ENCODE measurements at regions not wholly inside any gene's neighbourhood (a gene's known extent, or its start where the extent isn't known, plus 50 kb on each side); places are given as distances from the start of the nearest gene placed in this dataset.

DNA sequence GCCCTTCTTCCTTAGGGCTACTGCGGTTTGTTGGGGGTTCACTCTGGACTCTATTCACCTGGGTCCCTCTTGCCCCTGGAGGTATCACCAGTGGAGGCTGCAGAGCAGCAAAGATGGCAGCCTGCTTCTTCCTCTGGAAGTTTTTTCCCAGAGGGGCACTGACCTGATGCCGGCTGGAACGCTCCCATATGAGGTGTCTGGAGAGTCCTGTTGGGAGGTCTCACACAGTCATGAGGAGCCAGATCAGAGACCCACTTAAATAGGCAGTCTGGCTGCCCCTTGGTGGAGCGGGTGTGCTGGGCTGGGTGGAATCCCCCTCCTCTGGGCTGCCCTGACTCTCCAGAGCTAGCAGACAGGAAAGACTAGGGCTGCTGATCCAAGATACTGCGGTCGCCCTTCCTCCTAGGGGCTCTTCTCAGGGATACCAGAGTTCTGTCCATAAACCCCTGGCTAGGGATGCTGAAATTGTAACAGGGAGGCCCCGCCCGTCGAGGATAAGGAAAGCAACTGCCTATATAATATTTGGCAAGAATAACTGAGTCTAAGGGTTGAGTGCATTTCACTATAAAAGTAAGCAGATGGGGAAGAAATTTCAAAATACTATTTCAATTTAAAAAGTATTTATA, 140.7 kb downstream of the NOL4 start:
- no CpG with 5 or more reads among the region's 9 CpGs for WGBS (ENCODE audit: insufficient coverage, insufficient read length)
- no peaks in the 10 kb centered on the region for H3K36me3 ChIP-seq (ENCODE audit: control insufficient read depth, insufficient read depth, low read length)
- no peaks in the 10 kb centered on the region for H3K27me3 ChIP-seq (ENCODE audit: control insufficient read depth, insufficient read depth, low read length)
- H3K4me3 ChIP-seq (ENCODE audit: low read length): no peak overlapping the region
- no peak overlapping the region for H3K27ac ChIP-seq (ENCODE audit: low read length)
- H3K9me3 ChIP-seq (ENCODE audit: control insufficient read depth, insufficient read depth, low read length): no peaks in the 10 kb centered on the region
- H3K4me1 ChIP-seq (ENCODE audit: control insufficient read depth, insufficient read depth, low read length): no peaks in the 10 kb centered on the region; the same call in 1 of the 2 replicates
- DNase-seq (ENCODE audit: low read depth, low spot score): no peak

DNA sequence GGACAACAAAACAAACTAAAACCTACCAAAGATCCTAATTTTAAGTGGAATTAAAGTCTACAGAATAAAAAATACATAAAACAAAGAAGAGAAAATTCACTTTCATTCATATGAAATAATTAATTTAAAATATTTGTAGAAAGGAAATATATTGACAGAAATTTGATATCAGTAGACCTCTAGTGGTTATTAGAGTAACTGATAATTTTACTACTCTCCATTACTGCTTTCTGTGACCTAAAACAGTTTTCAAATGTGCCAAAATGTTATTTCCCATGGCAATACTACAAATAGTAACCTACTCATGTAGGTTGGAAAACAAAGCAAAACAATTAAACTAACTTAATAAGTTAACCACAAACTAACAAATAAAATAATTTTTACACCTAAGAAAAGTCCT, 147.1 kb downstream of the NOL4 start:
- H3K4me1 ChIP-seq (ENCODE audit: control insufficient read depth, insufficient read depth, low read length): no peaks in the 10 kb centered on the region
- no peaks in the 10 kb centered on the region for H3K36me3 ChIP-seq (ENCODE audit: control insufficient read depth, insufficient read depth, low read length)
- no peaks in the 10 kb centered on the region for H3K9me3 ChIP-seq (ENCODE audit: control insufficient read depth, insufficient read depth, low read length)
- H3K4me3 ChIP-seq (ENCODE audit: low read length): no peak overlapping the region
- DNase-seq (ENCODE audit: low read depth, low spot score): no peak
- no peaks in the 10 kb centered on the region for H3K27me3 ChIP-seq (ENCODE audit: control insufficient read depth, insufficient read depth, low read length)
- H3K27ac ChIP-seq (ENCODE audit: low read length): no peak overlapping the region

DNA sequence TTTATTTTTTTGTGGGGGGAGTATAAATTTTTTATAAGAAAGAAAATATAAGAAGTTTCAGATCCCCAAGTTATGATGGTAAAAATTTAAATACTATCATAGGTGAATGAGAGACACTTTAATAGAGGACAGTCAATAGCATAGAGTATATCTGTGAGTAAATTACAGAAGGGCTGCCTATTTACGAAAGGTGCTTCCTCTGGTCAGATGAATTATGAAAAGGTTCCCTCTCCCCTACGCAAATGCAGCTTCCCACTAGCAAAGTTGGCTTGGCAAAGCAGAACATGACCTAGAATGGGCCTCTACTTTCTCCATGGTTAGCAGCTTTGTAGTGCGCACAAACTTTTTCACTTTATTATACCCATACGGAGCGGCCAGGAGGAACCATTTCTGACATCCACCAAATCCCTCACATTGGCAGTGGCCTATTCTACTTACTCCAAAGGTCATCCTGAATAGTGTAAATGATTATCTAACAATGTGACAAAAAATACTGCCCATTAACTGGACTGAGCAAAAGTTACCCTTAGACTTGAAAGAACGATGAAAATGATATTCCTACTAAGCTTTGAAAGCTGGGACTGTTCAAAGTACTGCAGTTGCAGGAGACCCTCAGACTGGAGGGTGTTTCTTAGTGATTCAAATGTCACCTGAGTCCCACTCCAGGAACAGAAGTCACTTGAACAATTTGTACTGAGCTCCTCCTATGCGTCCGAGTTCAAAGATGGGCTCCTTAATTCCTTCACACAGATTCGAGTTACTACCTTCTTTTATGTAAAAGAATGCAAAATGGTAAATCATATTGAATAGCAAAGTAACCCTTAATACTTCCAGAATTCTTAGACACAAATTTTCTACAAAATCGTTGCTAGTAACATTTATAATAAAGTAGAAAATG, 148.5 kb downstream of the NOL4 start:
- no peak for DNase-seq (ENCODE audit: low read depth, low spot score)
- no CpG with 5 or more reads among the region's 10 CpGs for WGBS (ENCODE audit: insufficient coverage, insufficient read length)
- Histone ChIP-seq H3K9me3 (ENCODE audit: control insufficient read depth, insufficient read depth, low read length) (no peaks in the 10 kb centered on the region), H3K36me3 (ENCODE audit: control insufficient read depth, insufficient read depth, low read length) (no peaks in the 10 kb centered on the region), H3K4me1 (ENCODE audit: control insufficient read depth, insufficient read depth, low read length) (no peaks in the 10 kb centered on the region), H3K4me3 (ENCODE audit: low read length) (no peak overlapping the region), H3K27me3 (ENCODE audit: control insufficient read depth, insufficient read depth, low read length) (no peaks in the 10 kb centered on the region), H3K27ac (ENCODE audit: low read length) (no peak overlapping the region)

DNA sequence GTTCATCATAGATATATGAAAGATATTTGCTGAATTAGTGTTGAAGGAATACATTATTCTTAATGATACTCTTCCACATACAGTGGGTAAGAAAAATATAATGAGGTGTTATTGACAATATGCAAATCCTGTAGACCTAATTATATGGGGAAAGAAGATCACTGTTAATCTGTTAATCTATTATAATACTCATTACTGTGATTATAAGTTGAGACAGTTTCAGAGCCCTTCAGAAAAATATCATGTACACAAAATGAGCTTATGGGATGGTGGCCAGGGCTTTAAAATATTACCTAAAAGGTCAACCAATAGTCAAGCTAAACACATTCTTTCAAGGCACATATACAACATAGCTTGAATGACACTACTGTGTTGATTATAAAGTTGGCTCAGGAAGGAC, 163.5 kb downstream of the NOL4 start:
- Histone ChIP-seq H3K9me3 (ENCODE audit: control insufficient read depth, insufficient read depth, low read length) (no peaks in the 10 kb centered on the region), H3K36me3 (ENCODE audit: control insufficient read depth, insufficient read depth, low read length) (no peaks in the 10 kb centered on the region), H3K4me1 (ENCODE audit: control insufficient read depth, insufficient read depth, low read length) (no peaks in the 10 kb centered on the region), H3K27me3 (ENCODE audit: control insufficient read depth, insufficient read depth, low read length) (no peaks in the 10 kb centered on the region), H3K4me3 (ENCODE audit: low read length) (no peak overlapping the region), H3K27ac (ENCODE audit: low read length) (no peak overlapping the region)
- DNase-seq (ENCODE audit: low read depth, low spot score): no peak

DNA sequence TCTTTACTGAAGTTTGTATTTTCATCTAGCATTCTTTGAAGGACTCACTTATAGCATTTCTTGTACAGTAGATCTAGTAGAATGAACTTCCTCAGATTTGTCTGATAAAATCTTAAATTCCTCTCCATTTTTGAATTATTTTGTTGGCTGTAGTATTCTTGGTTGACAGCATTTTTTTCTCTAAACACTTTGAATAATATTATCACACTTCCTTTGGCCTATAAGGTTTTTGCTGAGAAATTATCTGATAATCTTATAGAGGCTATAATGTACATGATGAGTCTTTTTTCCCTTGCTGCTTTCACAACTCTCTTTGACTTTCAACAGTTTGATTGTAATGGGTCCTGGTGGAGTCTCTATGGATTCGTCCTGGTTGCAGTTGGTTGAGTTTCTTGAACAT, 169.5 kb downstream of the NOL4 start:
- WGBS (ENCODE audit: insufficient coverage, insufficient read length): no CpG with 5 or more reads among the region's 1 CpG
- H3K4me3 ChIP-seq (ENCODE audit: low read length): no peak overlapping the region

DNA sequence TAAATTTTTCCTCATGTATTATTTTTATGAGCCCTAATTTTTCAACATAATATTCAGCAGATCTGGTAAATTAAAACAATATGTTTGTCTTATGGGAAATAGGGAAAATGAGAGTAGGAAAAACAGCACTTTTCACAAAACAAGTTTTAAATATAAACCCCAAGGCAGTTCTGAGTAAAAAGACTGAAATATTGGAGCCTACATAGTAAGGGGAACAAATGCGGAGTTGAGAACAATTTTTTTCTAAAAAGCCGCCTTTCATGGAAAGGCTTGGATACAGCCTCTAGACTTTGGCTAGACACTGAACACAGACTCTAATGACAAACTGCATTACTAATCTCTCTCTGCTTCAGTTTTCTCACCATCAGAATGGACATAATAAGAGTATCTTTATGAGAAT, 174.1 kb downstream of the NOL4 start:
- H3K4me1 ChIP-seq (ENCODE audit: control insufficient read depth, insufficient read depth, low read length): no peaks in the 10 kb centered on the region; the same call in 1 of the 2 replicates
- H3K4me3 ChIP-seq (ENCODE audit: low read length): no peak overlapping the region
- H3K9me3 ChIP-seq (ENCODE audit: control insufficient read depth, insufficient read depth, low read length): no peaks in the 10 kb centered on the region
- H3K27ac ChIP-seq (ENCODE audit: low read length): no peak overlapping the region
- H3K27me3 ChIP-seq (ENCODE audit: control insufficient read depth, insufficient read depth, low read length): no peaks in the 10 kb centered on the region
- no CpG with 5 or more reads among the region's 2 CpGs for WGBS (ENCODE audit: insufficient coverage, insufficient read length)
- no peaks in the 10 kb centered on the region for H3K36me3 ChIP-seq (ENCODE audit: control insufficient read depth, insufficient read depth, low read length)
- no peak for DNase-seq (ENCODE audit: low read depth, low spot score)

More for the DNA sequence above, 169.5 kb downstream of the NOL4 start:
- no peaks in the 10 kb centered on the region for H3K36me3 ChIP-seq (ENCODE audit: control insufficient read depth, insufficient read depth, low read length)
- no peaks in the 10 kb centered on the region for H3K27me3 ChIP-seq (ENCODE audit: control insufficient read depth, insufficient read depth, low read length)
- H3K9me3 ChIP-seq (ENCODE audit: control insufficient read depth, insufficient read depth, low read length): no peaks in the 10 kb centered on the region
- H3K27ac ChIP-seq (ENCODE audit: low read length): no peak overlapping the region
- H3K4me1 ChIP-seq (ENCODE audit: control insufficient read depth, insufficient read depth, low read length): no peaks in the 10 kb centered on the region
- no peak for DNase-seq (ENCODE audit: low read depth, low spot score)

DNA sequence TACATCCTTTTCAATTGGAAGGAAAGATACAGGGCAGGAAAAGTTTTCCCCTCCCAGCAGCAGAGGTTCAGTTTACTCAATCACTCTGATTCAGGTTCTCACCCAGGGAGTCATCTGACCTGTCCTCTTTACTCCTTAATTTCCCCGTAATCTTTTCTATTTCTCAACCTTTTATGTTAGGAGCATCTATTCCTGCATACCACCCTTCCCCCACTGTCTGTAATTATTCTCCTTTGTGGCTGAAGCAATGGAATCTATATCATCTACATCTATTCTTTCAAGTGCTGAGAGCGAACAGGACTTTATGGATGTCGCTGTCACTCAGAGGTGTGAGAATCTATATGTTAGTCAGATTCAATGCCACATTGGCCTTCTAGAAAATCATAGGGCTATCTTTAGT, 175.2 kb downstream of the NOL4 start:
- H3K36me3 ChIP-seq (ENCODE audit: control insufficient read depth, insufficient read depth, low read length): no peaks in the 10 kb centered on the region
- no peak for DNase-seq (ENCODE audit: low read depth, low spot score)
- no peaks in the 10 kb centered on the region; the same call in 1 of the 2 replicates for H3K4me1 ChIP-seq (ENCODE audit: control insufficient read depth, insufficient read depth, low read length)
- H3K9me3 ChIP-seq (ENCODE audit: control insufficient read depth, insufficient read depth, low read length): no peaks in the 10 kb centered on the region
- H3K4me3 ChIP-seq (ENCODE audit: low read length): no peak overlapping the region
- H3K27me3 ChIP-seq (ENCODE audit: control insufficient read depth, insufficient read depth, low read length): no peaks in the 10 kb centered on the region
- WGBS (ENCODE audit: insufficient coverage, insufficient read length): no CpG with 5 or more reads among the region's 3 CpGs
- no peak overlapping the region for H3K27ac ChIP-seq (ENCODE audit: low read length)

DNA sequence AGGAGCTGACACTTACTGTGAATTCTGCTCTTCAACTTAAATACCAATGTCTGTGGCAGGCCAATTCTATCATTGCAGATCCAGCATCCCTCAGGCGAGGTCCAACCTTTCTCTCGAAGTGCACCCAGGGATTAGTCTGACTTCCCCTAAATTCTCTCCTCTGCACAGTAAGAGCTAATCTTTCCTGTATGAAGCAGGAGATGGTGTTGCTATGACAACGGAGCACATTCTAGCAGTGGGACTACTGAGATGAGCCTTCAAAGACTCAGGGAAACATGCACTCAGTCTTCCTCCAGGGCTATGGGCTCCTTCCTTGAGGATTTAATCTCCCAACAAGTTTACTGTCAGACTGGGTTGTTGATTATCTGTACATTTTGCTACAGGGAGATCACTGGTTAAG, 176.3 kb downstream of the NOL4 start:
- no CpG with 5 or more reads among the region's 3 CpGs for WGBS (ENCODE audit: insufficient coverage, insufficient read length)
- Histone ChIP-seq H3K4me3 (ENCODE audit: low read length) (no peak overlapping the region), H3K27ac (ENCODE audit: low read length) (no peak overlapping the region), H3K36me3 (ENCODE audit: control insufficient read depth, insufficient read depth, low read length) (no peaks in the 10 kb centered on the region), H3K27me3 (ENCODE audit: control insufficient read depth, insufficient read depth, low read length) (no peaks in the 10 kb centered on the region), H3K9me3 (ENCODE audit: control insufficient read depth, insufficient read depth, low read length) (no peaks in the 10 kb centered on the region), H3K4me1 (ENCODE audit: control insufficient read depth, insufficient read depth, low read length) (no peaks in the 10 kb centered on the region; the same call in 1 of the 2 replicates)
- no peak for DNase-seq (ENCODE audit: low read depth, low spot score)

DNA sequence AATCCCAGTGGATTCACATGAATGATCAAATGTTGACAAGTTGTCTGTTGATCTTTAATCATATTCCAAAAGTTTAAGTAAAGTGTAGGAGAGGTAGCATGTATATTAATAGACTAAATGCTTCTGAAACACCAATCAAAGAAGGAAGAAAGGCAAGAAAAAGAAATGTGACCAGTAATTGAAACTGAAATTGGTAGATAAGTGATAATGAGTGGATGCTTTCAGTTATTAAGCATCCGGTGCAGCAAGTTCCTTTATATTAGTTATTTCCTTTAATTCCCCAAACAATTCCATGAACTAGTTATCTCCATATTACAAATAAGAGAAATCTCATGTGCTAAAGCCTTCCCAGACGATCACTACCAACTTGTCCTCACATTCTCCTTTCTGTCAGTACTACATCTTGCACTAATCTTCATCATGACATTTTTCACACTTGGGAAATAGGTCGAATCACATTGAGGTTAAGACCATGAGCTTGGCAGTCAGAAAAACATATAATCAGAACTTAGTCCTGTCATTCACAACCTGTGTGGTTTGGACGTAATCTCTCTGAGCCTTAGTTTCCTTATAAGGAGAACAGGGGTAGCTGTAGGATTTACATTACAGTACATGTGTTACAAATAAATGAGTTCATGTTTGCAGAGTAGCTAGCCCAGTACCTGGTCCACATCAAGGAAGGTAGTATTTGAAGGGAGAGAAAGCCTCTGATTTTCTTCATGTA, 182.1 kb downstream of the NOL4 start:
- H3K9me3 ChIP-seq (ENCODE audit: control insufficient read depth, insufficient read depth, low read length): no peaks in the 10 kb centered on the region
- no CpG with 5 or more reads among the region's 4 CpGs for WGBS (ENCODE audit: insufficient coverage, insufficient read length)
- no peak for DNase-seq (ENCODE audit: low read depth, low spot score)
- H3K4me1 ChIP-seq (ENCODE audit: control insufficient read depth, insufficient read depth, low read length): no peaks in the 10 kb centered on the region; the same call in 1 of the 2 replicates
- H3K4me3 ChIP-seq (ENCODE audit: low read length): no peak overlapping the region
- no peaks in the 10 kb centered on the region for H3K27me3 ChIP-seq (ENCODE audit: control insufficient read depth, insufficient read depth, low read length)
- H3K27ac ChIP-seq (ENCODE audit: low read length): no peak overlapping the region
- no peaks in the 10 kb centered on the region for H3K36me3 ChIP-seq (ENCODE audit: control insufficient read depth, insufficient read depth, low read length)

DNA sequence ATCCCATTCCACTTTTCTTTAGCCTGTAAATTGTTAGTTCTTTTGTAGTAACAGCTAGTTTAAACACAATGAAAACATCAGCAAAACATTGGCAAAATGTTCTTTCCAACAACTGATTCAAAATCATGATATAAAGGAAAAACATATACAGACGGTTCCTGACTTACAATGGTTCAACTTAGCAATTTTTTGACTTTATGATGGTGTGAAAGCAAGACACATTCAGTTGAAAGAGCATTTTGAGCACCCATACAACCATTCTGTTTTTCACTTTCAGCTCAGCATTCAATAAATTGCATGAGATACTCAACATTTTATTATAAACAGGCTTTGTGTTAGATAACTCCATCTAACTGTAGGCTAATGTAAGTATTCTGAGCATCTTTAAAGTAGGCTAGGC, 185.1 kb downstream of the NOL4 start:
- Histone ChIP-seq H3K27ac (ENCODE audit: low read length) (no peak overlapping the region), H3K27me3 (ENCODE audit: control insufficient read depth, insufficient read depth, low read length) (no peaks in the 10 kb centered on the region), H3K4me1 (ENCODE audit: control insufficient read depth, insufficient read depth, low read length) (no peaks in the 10 kb centered on the region; the same call in 1 of the 2 replicates), H3K4me3 (ENCODE audit: low read length) (no peak overlapping the region), H3K9me3 (ENCODE audit: control insufficient read depth, insufficient read depth, low read length) (no peaks in the 10 kb centered on the region), H3K36me3 (ENCODE audit: control insufficient read depth, insufficient read depth, low read length) (no peaks in the 10 kb centered on the region)
- no peak for DNase-seq (ENCODE audit: low read depth, low spot score)
- WGBS (ENCODE audit: insufficient coverage, insufficient read length): no CpG with 5 or more reads among the region's 1 CpG

Measured in iPS DF 6.9 (cell line).